GM21360 (cell line): ENCODE measurements at regions not wholly inside any gene's neighbourhood (a gene's known extent, or its start where the extent isn't known, plus 50 kb on each side); places are given as distances from the start of the nearest gene placed in this dataset.
"Not testable (repeated sequence)": the region's sequence is repeated elsewhere in the genome, so short reads cannot be mapped to it uniquely, and the experiment has no call there.

ENCODE experiments used
- ATAC-seq: cut with Tn5 transposase; IDR thresholded peaks from one replicate; pipeline ENCODE4 v1.9.1; 2021; ENCODE audit warnings: mild to moderate bottlenecking, moderate library complexity; ENCODE audit not compliant: unreplicated experiment

DNA sequence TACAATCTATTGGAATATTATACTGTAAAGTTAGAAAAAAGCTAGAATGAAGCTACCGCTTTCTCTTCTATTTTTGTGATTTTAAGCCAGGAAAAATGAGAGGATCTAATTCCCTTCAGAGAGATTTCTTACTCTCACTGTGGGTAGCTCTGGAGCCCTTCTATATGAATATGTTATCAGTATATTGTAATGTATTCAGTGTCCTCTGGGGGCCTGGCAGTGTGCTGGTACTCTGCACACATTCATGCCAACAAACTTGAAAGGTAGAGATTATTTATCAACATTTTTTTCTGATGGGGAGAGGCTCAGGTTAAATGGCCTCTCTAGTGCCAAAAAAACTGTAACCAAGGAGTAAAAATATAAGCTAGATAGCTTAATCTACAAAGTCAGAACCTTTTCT is 292.8 kb downstream of the TTC6 start:
- ATAC-seq, result no peak

DNA sequence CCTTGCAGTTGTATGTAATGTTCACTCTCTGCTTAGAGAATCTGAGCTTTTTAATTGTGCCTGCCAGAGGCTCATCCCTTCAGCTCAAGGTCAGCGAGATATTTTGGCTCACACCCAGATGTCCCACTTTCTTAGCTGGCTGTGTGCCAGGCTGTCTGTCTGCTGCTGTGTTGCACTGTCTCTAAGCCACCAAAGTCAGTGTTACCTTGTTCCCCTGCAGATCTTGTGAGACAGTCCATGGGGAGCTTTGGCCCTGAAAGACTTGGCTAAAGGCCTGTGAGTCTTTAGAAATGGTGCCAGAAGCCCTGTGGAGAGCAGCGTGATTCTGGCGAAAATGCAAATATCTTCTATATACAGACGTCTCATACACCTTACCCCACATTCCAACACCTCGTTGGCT is 293.7 kb downstream of the TTC6 start:
- no peak for ATAC-seq

DNA sequence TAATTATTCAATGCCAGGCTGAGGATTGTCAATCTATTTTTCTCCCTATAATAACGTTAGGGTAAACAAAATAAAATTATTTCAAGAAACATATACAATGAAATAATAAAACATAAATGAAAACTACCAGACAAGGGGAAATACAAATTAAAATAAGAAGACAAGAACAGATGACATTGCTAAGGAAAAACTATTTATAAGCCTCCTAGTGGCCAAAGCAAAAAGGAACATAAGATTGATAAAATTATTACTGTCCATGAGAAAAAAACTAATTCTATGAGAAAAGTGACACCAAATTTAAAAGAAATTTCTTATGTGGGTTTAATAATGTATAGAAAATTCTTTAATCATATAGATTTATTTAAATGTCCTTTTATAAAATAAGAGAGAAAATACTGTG is 294.7 kb downstream of the TTC6 start:
- ATAC-seq, result no peak

DNA sequence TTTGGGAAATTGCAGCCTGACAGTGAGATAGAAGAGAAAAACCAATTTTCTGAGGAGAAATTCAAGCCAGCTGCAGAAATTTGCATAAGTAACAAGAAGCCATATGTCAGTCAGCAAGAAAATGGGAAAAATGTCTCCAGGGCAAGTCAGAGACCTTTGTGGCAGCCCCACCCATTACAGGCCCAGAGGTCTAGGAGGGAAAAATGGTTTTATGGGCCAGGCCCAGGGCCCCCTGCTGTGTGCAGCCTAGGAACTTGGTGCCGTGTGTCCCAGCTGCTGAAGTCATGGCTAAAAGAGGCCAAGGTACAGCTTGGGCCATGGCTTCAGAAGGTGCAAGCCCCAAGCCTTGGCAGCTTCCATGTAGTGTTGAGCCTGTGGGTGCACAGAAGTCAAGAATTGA is 296.1 kb downstream of the TTC6 start:
- ATAC-seq, result not testable (repeated sequence)

DNA sequence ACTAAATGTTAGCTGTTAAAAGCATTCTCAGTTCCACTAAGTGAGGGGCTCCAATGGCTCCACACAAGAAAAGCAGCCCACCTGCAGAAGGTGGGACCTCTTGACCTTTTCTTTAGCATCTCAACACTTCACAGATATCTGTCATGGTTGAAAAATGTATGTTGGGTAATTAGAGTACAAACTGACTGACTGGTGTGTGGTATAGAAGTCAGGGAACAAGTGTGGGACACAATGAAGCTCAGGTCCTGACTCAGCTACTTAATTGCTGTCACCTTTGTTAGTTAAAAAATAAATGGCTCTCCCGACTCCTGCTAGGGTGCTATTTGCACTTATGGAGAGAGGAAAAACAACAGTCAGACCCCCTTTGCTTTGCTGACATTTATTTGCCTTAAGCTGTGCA is 299.0 kb downstream of the TTC6 start:
- ATAC-seq, result no peak

DNA sequence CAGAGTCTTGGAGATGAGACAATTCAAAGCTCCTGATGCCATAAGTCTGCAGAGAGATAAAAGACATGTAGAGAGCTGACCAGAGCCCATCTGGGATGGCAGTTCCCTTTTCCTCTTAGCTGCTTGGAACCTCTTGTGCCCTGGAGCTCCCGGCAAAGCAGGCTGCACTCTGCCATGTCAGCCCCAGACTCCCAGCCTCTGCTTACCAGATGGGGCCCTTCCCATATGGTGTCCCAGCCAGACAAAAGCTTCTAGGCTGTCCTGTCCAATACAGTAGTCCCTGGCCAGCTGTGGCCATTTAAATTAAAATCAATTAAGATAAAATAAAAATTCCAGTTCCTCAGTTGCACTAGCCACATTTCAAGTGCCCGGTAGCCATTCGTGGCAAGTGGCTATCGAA is 303.9 kb downstream of the TTC6 start:
- no peak for ATAC-seq

DNA sequence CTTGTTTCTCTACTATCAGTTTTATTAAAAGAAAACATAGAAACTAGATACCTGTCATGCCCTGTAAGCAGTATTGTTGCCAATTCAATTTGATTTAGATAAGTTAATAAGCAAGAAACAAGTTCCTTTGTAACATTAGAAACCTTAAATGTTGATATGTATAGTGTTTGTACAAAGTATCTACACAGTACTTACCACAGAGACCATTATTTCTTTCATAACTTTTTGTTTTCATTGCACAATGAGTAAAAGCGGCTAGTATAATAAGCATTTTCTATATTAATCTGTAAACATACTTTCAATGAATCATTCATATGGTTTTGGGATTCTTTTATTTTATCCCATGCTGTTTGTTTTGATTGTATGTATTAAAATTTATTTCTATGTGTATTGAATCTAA is 305.1 kb downstream of the TTC6 start:
- ATAC-seq, result no peak

DNA sequence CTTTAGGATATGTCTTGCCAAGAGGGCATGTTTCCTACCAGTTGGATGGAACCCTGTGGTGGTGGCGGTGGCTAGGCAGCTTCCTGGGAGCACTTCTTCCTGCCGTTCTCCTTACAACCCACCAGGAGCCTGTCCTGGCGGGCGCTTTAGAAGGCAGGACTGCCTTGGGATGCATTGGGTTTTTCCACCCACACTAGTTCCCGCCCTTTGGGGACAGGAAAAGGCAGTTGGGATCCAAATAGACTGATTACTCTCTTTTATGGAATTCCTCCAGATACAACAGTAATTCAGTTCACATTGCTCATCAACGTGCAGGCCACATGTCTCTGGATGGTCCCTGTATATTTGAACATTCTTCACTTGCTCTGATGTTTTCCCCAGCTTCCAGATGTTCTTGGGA is 305.7 kb upstream of the SSTR1 start:
- ATAC-seq, result no peak

DNA sequence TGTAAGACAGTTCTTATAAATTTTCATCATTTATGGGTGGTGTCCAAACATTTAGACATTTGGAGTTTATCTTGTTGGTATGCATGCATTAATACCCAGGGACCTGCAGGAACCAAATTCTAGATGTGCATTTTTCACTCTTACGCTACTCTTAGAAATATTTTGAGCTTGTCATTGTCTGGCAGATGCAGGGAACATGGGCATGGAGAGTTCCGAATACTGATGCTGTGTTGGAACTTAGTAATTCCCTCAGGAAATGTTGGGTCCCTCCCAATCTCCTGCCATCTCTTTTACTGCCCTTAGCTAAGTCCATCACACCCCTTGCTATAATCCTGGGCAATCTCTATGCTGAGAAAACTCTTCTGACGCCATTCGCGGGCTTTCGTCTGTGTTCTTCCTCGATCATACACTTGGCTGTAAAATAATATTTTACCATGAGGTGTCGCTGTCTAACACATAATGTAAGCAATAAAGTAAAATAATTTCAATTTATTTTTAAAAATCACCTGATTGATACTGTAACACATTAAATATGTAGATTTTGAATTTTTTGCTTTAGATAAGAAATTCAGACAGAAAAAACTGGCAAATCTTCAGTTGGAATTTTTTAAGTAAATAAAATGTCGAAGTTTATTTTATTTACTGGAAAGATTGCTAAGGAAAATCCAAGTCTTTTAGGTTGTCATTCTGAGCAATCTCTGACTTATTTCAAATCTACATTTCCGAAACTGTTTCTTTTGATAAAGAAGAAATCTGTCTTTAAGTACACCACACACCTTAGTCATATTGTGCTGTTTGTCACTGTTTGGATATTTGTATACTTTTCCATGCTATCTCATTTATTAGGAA is 304.1 kb upstream of the SSTR1 start:
- ATAC-seq, result no peak

DNA sequence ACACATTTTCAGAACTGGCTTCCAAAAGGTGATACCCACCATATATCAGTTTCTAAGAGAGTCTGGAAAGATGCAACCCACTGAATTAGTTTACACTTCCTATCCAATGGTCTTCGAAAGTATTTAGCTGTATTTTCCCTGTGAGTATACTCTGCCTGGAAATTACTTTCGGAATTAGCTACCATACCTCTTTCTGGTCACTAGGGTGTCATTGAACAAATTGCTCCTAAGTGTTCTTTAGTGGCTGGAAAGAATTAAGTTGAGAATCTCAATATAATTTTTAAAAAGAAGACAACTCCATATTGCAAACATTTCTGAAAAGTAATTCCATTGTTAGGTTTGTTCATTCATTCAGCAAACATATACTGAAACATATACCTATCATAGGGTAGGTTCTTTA is 283.1 kb upstream of the SSTR1 start:
- no peak for ATAC-seq

DNA sequence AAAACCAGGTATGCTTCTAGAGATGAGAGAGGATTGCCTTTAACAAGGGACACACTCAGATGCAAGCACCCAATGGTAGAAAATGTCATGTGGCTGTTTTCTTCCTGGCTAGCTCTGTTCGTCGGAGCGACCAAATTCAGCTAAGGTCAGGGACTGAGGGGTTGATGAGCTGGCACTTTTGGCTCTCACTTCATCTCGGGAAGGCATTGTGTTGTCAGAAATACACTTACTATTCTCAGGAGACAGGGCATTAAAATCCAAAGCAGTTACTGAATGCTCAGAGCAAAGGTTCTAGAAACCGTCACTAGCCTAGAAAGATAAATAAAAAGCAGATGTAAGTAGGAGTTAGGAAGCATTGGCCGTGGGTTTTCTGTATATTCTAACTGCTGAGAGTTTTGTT is 275.7 kb upstream of the SSTR1 start:
- no peak for ATAC-seq

DNA sequence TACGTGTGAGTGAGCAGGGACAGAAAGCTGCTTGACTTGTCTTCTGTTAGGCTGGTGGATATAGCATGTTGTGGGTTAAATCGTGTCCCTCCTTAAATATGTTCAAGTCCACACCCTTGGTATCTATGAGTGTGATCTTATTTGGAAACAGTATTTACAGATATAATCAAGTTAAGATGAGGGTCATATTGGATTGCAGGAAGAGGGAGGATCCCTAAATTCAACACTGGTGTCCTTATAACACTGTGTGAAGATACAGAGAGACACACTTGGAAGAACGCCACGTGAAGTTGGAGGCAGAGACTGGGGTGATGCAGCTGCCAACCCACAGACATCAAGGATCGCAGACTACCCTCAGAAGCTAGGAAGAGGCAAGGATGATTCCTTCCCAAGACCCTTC is 275.2 kb upstream of the SSTR1 start:
- no peak for ATAC-seq

DNA sequence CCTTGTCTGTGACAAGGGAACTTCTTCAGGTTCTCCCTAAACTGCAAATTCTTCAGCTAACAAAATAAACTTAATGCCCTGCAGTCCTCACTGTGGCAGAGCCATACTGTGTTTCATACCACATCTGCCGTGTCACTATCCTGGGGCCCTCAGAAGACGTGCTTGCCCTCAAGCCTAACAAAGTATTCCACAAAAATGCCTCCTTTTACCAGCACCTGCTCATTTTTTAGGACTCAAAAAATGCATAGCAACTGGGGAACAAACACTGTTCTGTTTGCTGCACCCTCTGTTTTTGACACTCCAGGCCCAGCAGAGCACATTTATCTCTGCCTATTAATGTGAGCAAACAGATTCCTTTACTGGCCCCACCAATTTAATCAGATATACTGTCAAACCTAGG is 270.7 kb upstream of the SSTR1 start:
- no peak for ATAC-seq

DNA sequence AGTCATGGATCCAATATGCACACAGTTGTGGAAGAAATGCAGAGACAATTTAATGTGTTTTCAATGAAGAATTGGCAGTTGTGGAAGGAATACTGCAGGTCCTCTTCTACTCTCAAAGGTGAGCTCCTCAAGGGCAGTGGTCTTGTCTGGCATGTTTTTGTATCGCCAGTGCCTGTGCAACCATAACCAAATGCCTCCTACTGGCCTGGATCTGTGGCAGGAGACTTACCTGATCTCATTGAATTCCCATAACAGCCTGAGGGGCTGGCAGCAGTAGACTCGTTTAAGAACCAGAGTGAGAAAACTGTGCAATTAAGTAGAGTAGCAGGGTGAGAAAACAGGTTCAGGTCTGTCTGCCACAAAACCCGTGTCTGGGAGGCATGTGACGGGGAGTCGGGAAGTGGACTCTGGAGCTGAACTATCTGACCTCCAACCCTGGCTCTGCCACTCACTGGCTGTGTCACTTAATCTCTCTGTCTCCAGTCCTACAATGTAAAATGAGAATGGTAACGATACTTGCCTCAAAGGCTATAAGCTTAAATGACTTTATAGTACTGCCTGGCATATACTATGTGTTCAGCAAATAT is 268.2 kb upstream of the SSTR1 start:
- ATAC-seq, result no peak

DNA sequence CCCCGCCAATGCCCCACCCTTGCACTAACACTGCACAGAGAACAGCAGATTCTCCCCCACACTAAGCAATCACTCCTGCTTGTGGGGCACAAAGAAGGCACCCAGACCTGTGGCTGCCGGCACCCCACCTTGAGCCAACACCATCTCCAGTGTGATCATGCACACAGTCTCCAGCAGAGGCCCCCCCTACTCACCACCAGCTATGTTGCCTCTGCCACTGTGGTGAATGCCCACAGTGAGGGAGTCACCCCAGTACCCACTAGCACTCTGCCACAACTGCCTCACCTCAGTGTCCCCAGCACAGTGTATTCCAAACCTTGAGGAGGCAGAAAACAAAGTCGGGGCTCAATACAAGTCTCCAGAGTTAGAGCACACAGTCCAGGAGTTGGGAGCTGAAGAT is 261.7 kb upstream of the SSTR1 start:
- ATAC-seq, result no peak

DNA sequence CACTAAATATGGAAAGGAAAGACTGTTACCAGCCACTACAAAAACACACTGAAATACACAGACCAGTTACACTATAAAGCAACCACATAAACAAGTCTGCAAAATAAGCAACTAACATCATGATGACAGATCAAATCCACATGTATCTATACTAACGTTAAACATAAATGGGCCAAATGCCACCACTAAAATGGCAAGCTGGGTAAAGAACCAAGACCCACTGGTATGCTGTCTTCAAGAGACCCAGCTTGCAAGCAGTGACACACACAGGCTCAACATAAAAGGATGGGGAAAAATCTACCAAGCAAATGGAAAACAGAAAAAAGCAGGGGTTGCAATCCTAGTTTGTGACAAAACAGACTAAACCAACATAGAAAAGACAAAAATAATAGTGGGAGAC is 260.9 kb upstream of the SSTR1 start:
- ATAC-seq, result no peak

DNA sequence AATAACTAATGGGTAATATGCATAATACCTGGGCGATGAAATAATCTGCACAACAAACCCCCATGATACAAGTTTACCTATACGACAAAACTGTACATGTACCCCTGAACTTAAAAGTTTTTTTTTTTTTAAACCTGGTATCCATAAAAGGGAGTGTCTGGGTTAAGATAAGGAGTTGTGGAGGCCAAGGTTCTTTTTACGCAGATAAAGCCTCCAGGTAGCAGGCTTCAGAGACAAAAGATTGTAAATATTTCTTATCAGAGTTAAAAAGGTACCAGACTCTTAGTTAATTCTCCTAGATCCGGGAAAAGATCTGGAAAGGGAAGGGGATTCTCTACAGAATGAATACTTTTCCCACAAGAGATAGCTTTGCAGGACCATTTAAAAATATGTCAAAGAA is 259.4 kb upstream of the SSTR1 start:
- no peak for ATAC-seq

DNA sequence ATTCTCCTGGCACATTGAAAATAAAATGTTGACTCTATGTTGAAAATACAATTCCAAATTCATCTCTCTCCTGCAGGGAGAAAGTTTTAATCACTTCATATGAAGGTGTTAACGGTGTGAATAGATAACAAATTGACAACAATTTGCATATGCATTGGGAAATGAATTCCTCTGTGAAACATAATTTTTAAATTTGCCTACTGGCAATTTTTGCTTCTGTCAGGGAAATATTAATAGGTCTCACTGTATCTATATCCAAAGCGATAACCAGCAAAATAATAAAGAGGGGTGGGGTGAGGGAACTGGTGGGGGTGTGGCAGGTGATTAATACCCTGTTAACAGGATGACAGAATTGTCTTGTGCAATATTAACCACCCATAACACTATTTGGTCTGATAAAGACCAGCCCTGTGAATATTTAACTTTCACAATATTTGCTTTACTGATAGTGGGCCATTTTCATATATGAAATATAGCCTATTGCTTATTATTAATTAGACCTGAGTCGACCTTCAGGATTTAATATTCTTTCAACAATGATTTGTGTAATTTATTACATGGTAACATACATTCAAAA is 239.0 kb upstream of the SSTR1 start:
- no peak for ATAC-seq

DNA sequence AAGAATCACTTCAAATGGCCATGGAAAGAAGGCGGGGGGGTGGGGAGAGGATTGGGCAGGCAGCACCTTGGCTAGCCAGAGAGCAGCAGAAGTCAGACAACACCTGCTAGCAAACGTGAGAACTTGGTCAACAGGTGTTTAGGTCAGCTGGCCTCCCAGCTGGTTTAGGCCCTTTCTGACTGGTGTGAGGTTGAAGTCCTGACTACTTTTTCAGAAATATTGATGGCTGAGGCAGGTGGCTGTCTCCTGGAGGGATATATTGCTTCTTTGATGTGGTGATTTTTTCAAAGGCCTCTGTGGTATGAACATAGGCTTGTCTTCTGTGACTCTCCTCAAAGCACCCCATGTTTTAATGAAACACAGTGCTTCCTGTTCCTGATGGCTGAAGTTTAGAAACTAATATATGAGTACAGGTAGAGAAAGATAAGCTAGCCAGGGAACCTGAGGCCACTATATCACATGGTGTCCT is 238.2 kb upstream of the SSTR1 start:
- no peak for ATAC-seq

DNA sequence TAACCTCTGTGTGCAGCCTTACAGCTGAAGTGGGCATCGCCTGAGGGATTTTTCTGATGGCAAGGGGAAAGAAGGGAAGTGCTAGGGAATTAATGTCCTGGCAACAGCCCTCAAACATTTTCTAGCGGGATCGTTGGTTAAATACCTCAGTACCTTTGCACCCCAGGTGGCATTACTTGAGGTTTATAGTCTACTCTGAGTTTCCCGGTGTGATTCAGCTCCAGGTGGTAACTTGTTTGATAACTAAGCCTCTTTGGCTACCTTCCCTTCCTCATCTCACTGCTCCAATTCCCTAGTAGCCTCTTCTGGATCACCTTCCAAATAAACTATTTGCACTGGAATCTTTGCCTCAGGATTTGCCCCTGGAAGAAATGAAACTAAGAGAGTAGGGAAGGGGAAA is 237.0 kb upstream of the SSTR1 start:
- ATAC-seq, result no peak

DNA sequence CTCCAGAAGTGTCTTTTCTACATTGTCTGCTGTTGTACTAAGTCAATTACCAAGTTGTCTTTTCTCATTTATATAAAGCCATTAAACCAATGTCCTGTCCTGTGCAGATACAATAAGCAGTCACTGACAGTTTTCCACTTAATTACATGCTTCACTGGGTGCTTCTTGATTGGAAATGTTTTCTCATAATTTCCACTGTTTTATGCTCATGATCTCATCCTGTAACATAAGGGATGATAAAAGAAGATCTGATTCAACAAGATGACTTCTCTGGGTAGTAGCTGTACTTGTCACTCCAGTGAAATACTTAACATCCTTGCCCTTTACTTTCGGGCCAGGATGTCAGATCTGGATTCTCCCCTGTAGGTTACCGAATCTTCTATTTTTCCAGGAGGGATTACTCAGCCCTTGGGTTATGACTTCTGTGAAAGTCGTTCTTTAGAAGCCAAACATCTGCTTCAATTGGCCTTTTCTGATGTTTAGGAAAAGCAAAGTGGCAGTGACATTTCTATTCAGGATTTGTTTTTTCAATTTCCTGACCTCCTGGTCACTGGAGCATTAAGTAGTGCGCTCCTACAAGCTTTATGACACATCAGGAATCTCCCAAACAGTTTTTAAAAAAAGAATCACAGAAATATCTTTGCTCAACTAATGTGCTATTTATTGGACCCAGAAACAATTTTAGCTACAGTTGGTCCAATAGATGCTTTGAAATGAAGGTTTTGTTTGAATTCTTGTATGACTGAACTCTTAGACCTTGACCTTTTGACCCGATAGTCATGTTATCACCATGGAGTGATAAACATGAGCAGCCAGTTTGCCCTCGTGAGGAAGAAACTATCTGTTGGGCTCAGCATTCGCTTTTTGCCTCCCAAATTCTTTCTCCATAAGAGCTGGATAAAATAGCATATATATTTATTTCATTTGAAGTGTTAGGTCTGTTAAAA is 234.5 kb upstream of the SSTR1 start:
- no peak for ATAC-seq
